ENCODE measurements at regions not wholly inside any gene's neighbourhood (a gene's known extent, or its start where the extent isn't known, plus 50 kb on each side); places are given as distances from the start of the nearest gene placed in this dataset.

GRCh38 chrX:129323115-129323514, 200.2 kb downstream of the SMARCA1 start:
- Mint-ChIP-seq H3K4me3 (no peak overlapping the region), H3K9me3 (no peaks in the 10 kb centered on the region), H3K27me3 (ENCODE audit: low read depth) (peaks cover 24% of the 10 kb centered on the region), H3K36me3 (ENCODE audit: insufficient read depth in 1 of 3, low read depth in 3 of 3) (no peaks in the 10 kb centered on the region), H3K27ac (no peak overlapping the region), H3K4me1 (no peaks in the 10 kb centered on the region)
- Histone ChIP-seq H4K5ac (ENCODE audit: insufficient read length, low read depth, low read length) (no peak overlapping the region), H4K91ac (ENCODE audit: insufficient read length, low read depth, low read length) (no peak overlapping the region), H2BK12ac (ENCODE audit: insufficient read length, low read depth, low read length) (no peak overlapping the region), H3K9me3 (ENCODE audit: control insufficient read depth, low read depth, low read length) (peaks cover 9% of the 10 kb centered on the region), H2AK5ac (ENCODE audit: insufficient read length, low read length) (no peak overlapping the region), H3K23ac (ENCODE audit: insufficient read length, low read depth, low read length) (no peak overlapping the region), H2AFZ (ENCODE audit: low read length) (no peak overlapping the region), H4K20me1 (ENCODE audit: control insufficient read depth, insufficient read depth, insufficient read length) (no peaks in the 10 kb centered on the region), H2BK120ac (ENCODE audit: low read depth, low read length, poor library complexity, severe bottlenecking) (no peak overlapping the region), H3K27ac (ENCODE audit: insufficient read length, low read depth, low read length) (no peak overlapping the region), H2BK5ac (ENCODE audit: insufficient read length, low read length) (no peak overlapping the region), H3K27me3 (ENCODE audit: insufficient read depth, low read length) (no peaks in the 10 kb centered on the region), H4K8ac (replicated peaks; ENCODE audit: insufficient read length, low read depth, low read length) (no peak overlapping the region), H3K56ac (ENCODE audit: insufficient read length, low read depth, low read length) (no peak overlapping the region), H2BK20ac (ENCODE audit: low read depth, low read length, poor library complexity, severe bottlenecking) (no peak overlapping the region), H3K23me2 (ENCODE audit: insufficient read length, low read depth, low read length, poor library complexity, severe bottlenecking) (no peaks in the 10 kb centered on the region), H3K14ac (ENCODE audit: insufficient read depth, low read length) (no peak overlapping the region), H3K18ac (ENCODE audit: insufficient read length, low read depth, low read length) (no peak overlapping the region), H3K4me1 (ENCODE audit: insufficient read depth, low read length) (no peaks in the 10 kb centered on the region), H2BK15ac (ENCODE audit: low read depth, low read length) (no peak overlapping the region), H3T11ph (ENCODE audit: low read length) (no peak overlapping the region), H3K4me2 (ENCODE audit: insufficient read depth, insufficient read length, low read length) (no peak overlapping the region), H3K4ac (ENCODE audit: low read depth, low read length) (no peak overlapping the region), H3K79me2 (ENCODE audit: insufficient read depth, low read length) (no peaks in the 10 kb centered on the region), H3K79me1 (ENCODE audit: insufficient read depth, low read depth, low read length, poor library complexity, severe bottlenecking) (no peaks in the 10 kb centered on the region), H3K9ac (ENCODE audit: extremely low read depth, insufficient read length, low read length) (no peak overlapping the region)
- TF ChIP-seq CTCF (conservative IDR thresholded peaks at IDR 0.05), result no peak
- WGBS (ENCODE audit: extremely low coverage, insufficient read length, low lambda C conversion rate), result no CpG with 5 or more reads among the region's 3 CpGs
- no peak for DNase-seq

Measured in H9 (cell line).